ACHN (cell line): ENCODE measurements at regions not wholly inside any gene's neighbourhood (a gene's known extent, or its start where the extent isn't known, plus 50 kb on each side); places are given as distances from the start of the nearest gene placed in this dataset.
A peak's percentile ranks its signal among the peaks of the same experiment; 100 is the strongest.

Experiments used
- DNase-seq: peaks from one replicate; pipeline ENCODE4 v3.0.0-alpha.2; 2015
- in situ Hi-C: cut with HindIII; loops from 2 replicates; pipeline ENCODE4 v1.10.0; 2017; ENCODE audit warnings: low sequenced_read_pairs, low pct_ligation_motif_present, low pct_unique_long_range_greater_than_20kb

- no peak for DNase-seq
- in situ Hi-C loops = no loop called here
Observed at GRCh38 chr19:31128291-31128690, 220.9 kb downstream of the TSHZ3 start.

GRCh38 chr19:31127134-31127967 lies 221.9 kb downstream of the TSHZ3 start:
- in situ Hi-C loops = no loop called here
- peak; percentile 73 for DNase-seq

- DNase-seq = no peak
- in situ Hi-C loops = no loop called here
Observed at GRCh38 chr19:31126236-31126635, 223.0 kb downstream of the TSHZ3 start.

GRCh38 chr19:31125071-31125470 lies 224.2 kb downstream of the TSHZ3 start:
- in situ Hi-C loops = no loop called here

GRCh38 chr19:31121501-31121900 lies 227.7 kb downstream of the TSHZ3 start:
- in situ Hi-C loops = no loop called here
- DNase-seq = no peak

More at GRCh38 chr19:31125071-31125470, 224.2 kb downstream of the TSHZ3 start:
- no peak for DNase-seq

- in situ Hi-C loops = no loop called here
- no peak for DNase-seq
Observed at GRCh38 chr19:31120952-31121351, 228.3 kb downstream of the TSHZ3 start.

- DNase-seq = no peak
- in situ Hi-C loops = no loop called here
Observed at GRCh38 chr19:31119951-31120690, 229.1 kb downstream of the TSHZ3 start.

- no peak for DNase-seq
- in situ Hi-C loops = no loop called here
Observed at GRCh38 chr19:31118986-31119385, 230.2 kb downstream of the TSHZ3 start.

GRCh38 chr19:31118287-31118955 lies 230.8 kb downstream of the TSHZ3 start:
- in situ Hi-C loops = no loop called here
- no peak for DNase-seq

- no peak for DNase-seq
- in situ Hi-C loops = no loop called here
Observed at GRCh38 chr19:31114585-31114984, 234.7 kb downstream of the TSHZ3 start.

GRCh38 chr19:31113293-31113692 lies 235.9 kb downstream of the TSHZ3 start:
- no peak for DNase-seq
- in situ Hi-C loops = no loop called here

GRCh38 chr19:31112158-31112557 lies 237.1 kb downstream of the TSHZ3 start:
- in situ Hi-C loops = no loop called here
- no peak for DNase-seq

- no peak for DNase-seq
- in situ Hi-C loops = no loop called here
Observed at GRCh38 chr19:31111741-31112140, 237.5 kb downstream of the TSHZ3 start.

GRCh38 chr19:31110336-31110735 lies 238.9 kb downstream of the TSHZ3 start:
- peak; percentile 41 for DNase-seq
- in situ Hi-C loops = no loop called here

GRCh38 chr19:31109636-31110035 lies 239.6 kb downstream of the TSHZ3 start:
- in situ Hi-C loops = no loop called here
- DNase-seq = no peak

GRCh38 chr19:31107096-31107495 lies 242.1 kb downstream of the TSHZ3 start:
- DNase-seq = no peak
- in situ Hi-C loops = no loop called here

- DNase-seq = no peak
- in situ Hi-C loops = no loop called here
Observed at GRCh38 chr19:31105761-31106160, 243.5 kb downstream of the TSHZ3 start.

- in situ Hi-C loops = no loop called here
- no peak for DNase-seq
Observed at GRCh38 chr19:31104451-31104850, 244.8 kb downstream of the TSHZ3 start.

- DNase-seq = no peak
- in situ Hi-C loops = no loop called here
Observed at GRCh38 chr19:31103228-31103627, 246.0 kb downstream of the TSHZ3 start.
